Trophoblast cell (in vitro differentiated cells and primary cell): ENCODE measurements at regions not wholly inside any gene's neighbourhood (a gene's known extent, or its start where the extent isn't known, plus 50 kb on each side); places are given as distances from the start of the nearest gene placed in this dataset.

Source experiments
- DNase-seq, 2 donors: peaks; one replicate each; pipeline ENCODE4 v3.0.0-alpha.2; 2016
- H2AFZ ChIP-seq: 2 replicates; pipeline ENCODE4 v1.6.1; 2013; ENCODE audit warnings: low read length, moderate library complexity, mild to moderate bottlenecking; ENCODE audit not compliant: insufficient read depth, poor library complexity
- H2AK5ac ChIP-seq: 2 replicates; pipeline ENCODE4 v1.6.1; 2013; ENCODE audit warnings: mild to moderate bottlenecking, low read length
- H2BK120ac ChIP-seq: 2 replicates; pipeline ENCODE4 v1.6.1; 2013; ENCODE audit warnings: low read length, mild to moderate bottlenecking, moderate library complexity; ENCODE audit not compliant: insufficient read depth, poor library complexity
- H2BK12ac ChIP-seq: 2 replicates; pipeline ENCODE4 v1.6.1; 2013; ENCODE audit warnings: mild to moderate bottlenecking, low read length, moderate library complexity
- H2BK5ac ChIP-seq: 2 replicates; pipeline ENCODE4 v1.6.1; 2013; ENCODE audit warnings: low read length, low read depth, moderate library complexity, mild to moderate bottlenecking; ENCODE audit not compliant: poor library complexity
- H3K14ac ChIP-seq: 2 replicates; pipeline ENCODE4 v1.6.1; 2013; ENCODE audit warnings: mild to moderate bottlenecking, low read length
- H3K18ac ChIP-seq: 2 replicates; pipeline ENCODE4 v1.6.1; 2013; ENCODE audit warnings: mild to moderate bottlenecking, low read length
- H3K23ac ChIP-seq: 2 replicates; pipeline ENCODE4 v1.6.1; 2013; ENCODE audit warnings: low read length
- H3K27ac ChIP-seq: 2 replicates; pipeline ENCODE4 v1.5.1; 2013; ENCODE audit warnings: low read depth, mild to moderate bottlenecking, inconsistent platforms, low read length, moderate library complexity
- H3K27me3 ChIP-seq: 2 replicates; pipeline ENCODE4 v1.6.1; 2013; ENCODE audit warnings: inconsistent platforms, mild to moderate bottlenecking, low read length, moderate library complexity; ENCODE audit not compliant: insufficient read depth
- H3K36me3 ChIP-seq, 2 experiments: 1 replicate in 1 of 2; 2 replicates in 1 of 2; pipeline ENCODE4 v1.6.1; 2013; ENCODE audit warnings: low read length in 2 of 2, mild to moderate bottlenecking in 2 of 2, moderate library complexity in 1 of 2; ENCODE audit not compliant: insufficient read depth in 2 of 2, control insufficient read depth in 1 of 2
- H3K4ac ChIP-seq: 2 replicates; pipeline ENCODE4 v1.6.1; 2013; ENCODE audit warnings: low read depth, mild to moderate bottlenecking, low read length, moderate library complexity
- H3K4me1 ChIP-seq, 2 experiments: 1 replicate in 1 of 2; 2 replicates in 1 of 2; pipeline ENCODE4 v1.6.1; 2013; ENCODE audit warnings: low read length in 2 of 2, mild to moderate bottlenecking in 2 of 2, moderate library complexity in 1 of 2; ENCODE audit not compliant: insufficient read depth in 2 of 2, control insufficient read depth in 1 of 2
- H3K4me2 ChIP-seq: 2 replicates; pipeline ENCODE4 v1.6.1; 2013; ENCODE audit warnings: inconsistent platforms, mild to moderate bottlenecking, low read length, moderate library complexity
- H3K4me3 ChIP-seq: 2 replicates; pipeline ENCODE4 v1.5.1; 2013; ENCODE audit warnings: mild to moderate bottlenecking, low read depth, low read length, inconsistent platforms
- H3K79me1 ChIP-seq: one replicate; pipeline ENCODE4 v1.6.1; 2013; ENCODE audit warnings: low read length
- H3K79me2 ChIP-seq: 2 replicates; pipeline ENCODE4 v1.6.1; 2013; ENCODE audit warnings: low read length, mild to moderate bottlenecking; ENCODE audit not compliant: control insufficient read depth, insufficient read depth, poor library complexity
- H3K9ac ChIP-seq: 2 replicates; pipeline ENCODE4 v1.6.1; 2013; ENCODE audit warnings: mild to moderate bottlenecking, low read length
- H3K9me3 ChIP-seq: 2 replicates; pipeline ENCODE4 v1.6.1; 2013; ENCODE audit warnings: low read depth, mild to moderate bottlenecking, control low read depth, inconsistent platforms, low read length; ENCODE audit not compliant: insufficient read depth
- H4K12ac ChIP-seq: 2 replicates; pipeline ENCODE4 v1.6.1; 2013; ENCODE audit warnings: low read depth, mild to moderate bottlenecking, low read length, moderate library complexity
- H4K8ac ChIP-seq: 2 replicates; pipeline ENCODE4 v1.6.1; 2013; ENCODE audit warnings: low read depth, mild to moderate bottlenecking, low read length, moderate library complexity
- H4K91ac ChIP-seq: one replicate; pipeline ENCODE4 v1.6.1; 2013; ENCODE audit warnings: low read depth, mild to moderate bottlenecking, low read length, moderate library complexity
- WGBS: extraction: QIAGEN DNeasy Blood & Tissue Kit; methylation state at CpG from one replicate; pipeline ENCODE4 v1.1.7; 2013; ENCODE audit warnings: missing lambda C conversion rate; ENCODE audit not compliant: insufficient read length, insufficient coverage; ENCODE audit errors: extremely low coverage; 5-methylcytosine and 5-hydroxymethylcytosine counted together

GRCh38 chr4:127214016-127214415, 418.7 kb upstream of the INTU start:
- Histone ChIP-seq H3K27me3 (no peaks in the 10 kb centered on the region), H3K4me1 (no peaks in the 10 kb centered on the region), H3K4ac (no peak overlapping the region), H2BK120ac (no peak overlapping the region), H3K4me2 (no peak overlapping the region), H2AK5ac (no peak overlapping the region), H3K9ac (no peak overlapping the region), H4K8ac (no peak overlapping the region), H4K91ac (no peak overlapping the region), H3K14ac (no peak overlapping the region), H3K18ac (no peak overlapping the region), H3K4me3 (no peak overlapping the region), H3K9me3 (no peaks in the 10 kb centered on the region), H3K23ac (no peak overlapping the region), H3K79me1 (no peaks in the 10 kb centered on the region), H2BK12ac (no peak overlapping the region), H3K79me2 (no peaks in the 10 kb centered on the region), H2AFZ (no peak overlapping the region), H4K12ac (no peak overlapping the region), H3K36me3 (no peaks in the 10 kb centered on the region), H2BK5ac (no peak overlapping the region), H3K27ac (no peak overlapping the region)
- WGBS = no CpG with 5 or more reads among the region's 2 CpGs
- no peak for DNase-seq

- Histone ChIP-seq H2AFZ (no peak overlapping the region), H3K4ac (no peak overlapping the region), H3K79me2 (no peaks in the 10 kb centered on the region), H3K4me3 (no peak overlapping the region), H3K9ac (no peak overlapping the region), H2BK5ac (no peak overlapping the region), H4K91ac (no peak overlapping the region), H3K18ac (no peak overlapping the region), H3K23ac (no peak overlapping the region), H3K9me3 (no peaks in the 10 kb centered on the region), H2BK12ac (no peak overlapping the region), H3K4me2 (no peak overlapping the region), H4K8ac (no peak overlapping the region), H3K79me1 (no peaks in the 10 kb centered on the region), H2AK5ac (no peak overlapping the region), H3K36me3 (no peaks in the 10 kb centered on the region), H3K14ac (no peak overlapping the region), H3K4me1 (no peaks in the 10 kb centered on the region), H3K27me3 (no peaks in the 10 kb centered on the region), H3K27ac (no peak overlapping the region), H2BK120ac (no peak overlapping the region), H4K12ac (no peak overlapping the region)
- WGBS = no CpG with 5 or more reads among the region's 4 CpGs
- no peak for DNase-seq
Observed at GRCh38 chr4:127214931-127215330, 417.8 kb upstream of the INTU start.

GRCh38 chr4:127217586-127218229, 415.0 kb upstream of the INTU start:
- H3K4me2 ChIP-seq = no peak overlapping the region
- no peak overlapping the region for H4K8ac ChIP-seq
- no peaks in the 10 kb centered on the region for H3K79me2 ChIP-seq
- H3K4me1 ChIP-seq = no peaks in the 10 kb centered on the region
- WGBS = no CpG with 5 or more reads among the region's 2 CpGs
- peak in 1 of 2 donors; percentile 2 for DNase-seq
- H3K36me3 ChIP-seq = no peaks in the 10 kb centered on the region
- no peak overlapping the region for H3K23ac ChIP-seq
- H2AFZ ChIP-seq = no peak overlapping the region
- H2AK5ac ChIP-seq = no peak overlapping the region
- H3K27me3 ChIP-seq = no peaks in the 10 kb centered on the region
- H3K9me3 ChIP-seq = no peaks in the 10 kb centered on the region
- H4K91ac ChIP-seq = no peak overlapping the region
- no peak overlapping the region for H3K4ac ChIP-seq
- H2BK120ac ChIP-seq = no peak overlapping the region
- H3K79me1 ChIP-seq = no peaks in the 10 kb centered on the region
- no peak overlapping the region for H3K18ac ChIP-seq
- H3K4me3 ChIP-seq = no peak overlapping the region
- no peak overlapping the region for H4K12ac ChIP-seq
- no peak overlapping the region for H3K27ac ChIP-seq
- H3K9ac ChIP-seq = no peak overlapping the region
- H2BK12ac ChIP-seq = no peak overlapping the region
- no peak overlapping the region for H2BK5ac ChIP-seq
- H3K14ac ChIP-seq = no peak overlapping the region

GRCh38 chr4:127219232-127219631, 413.5 kb upstream of the INTU start:
- no peak for DNase-seq
- no peak overlapping the region for H3K4ac ChIP-seq

More at GRCh38 chr4:127219232-127219631, 413.5 kb upstream of the INTU start:
- H4K8ac ChIP-seq = no peak overlapping the region
- no peak overlapping the region for H2BK12ac ChIP-seq
- no peak overlapping the region for H3K9ac ChIP-seq
- no peak overlapping the region for H4K12ac ChIP-seq
- no peaks in the 10 kb centered on the region for H3K36me3 ChIP-seq
- no peak overlapping the region for H3K18ac ChIP-seq
- no peak overlapping the region for H2AK5ac ChIP-seq
- no peak overlapping the region for H3K27ac ChIP-seq
- H3K9me3 ChIP-seq = no peaks in the 10 kb centered on the region
- H3K4me3 ChIP-seq = no peak overlapping the region
- H3K79me1 ChIP-seq = no peaks in the 10 kb centered on the region
- no peak overlapping the region for H2BK5ac ChIP-seq
- H2BK120ac ChIP-seq = no peak overlapping the region
- no peak overlapping the region for H3K23ac ChIP-seq
- H3K79me2 ChIP-seq = no peaks in the 10 kb centered on the region
- no peaks in the 10 kb centered on the region for H3K27me3 ChIP-seq
- no peak overlapping the region for H3K4me2 ChIP-seq
- H4K91ac ChIP-seq = no peak overlapping the region
- H2AFZ ChIP-seq = no peak overlapping the region
- H3K4me1 ChIP-seq = no peaks in the 10 kb centered on the region
- H3K14ac ChIP-seq = no peak overlapping the region
